GM19023 (cell line): ENCODE measurements at regions not wholly inside any gene's neighbourhood (a gene's known extent, or its start where the extent isn't known, plus 50 kb on each side); places are given as distances from the start of the nearest gene placed in this dataset.
"Not testable (repeated sequence)": the region's sequence is repeated elsewhere in the genome, so short reads cannot be mapped to it uniquely, and the experiment has no call there.

Source experiments
- ATAC-seq: cut with Tn5 transposase; IDR thresholded peaks from one replicate; pipeline ENCODE4 v1.9.1; 2021; ENCODE audit warnings: mild to moderate bottlenecking, moderate library complexity; ENCODE audit not compliant: unreplicated experiment

DNA sequence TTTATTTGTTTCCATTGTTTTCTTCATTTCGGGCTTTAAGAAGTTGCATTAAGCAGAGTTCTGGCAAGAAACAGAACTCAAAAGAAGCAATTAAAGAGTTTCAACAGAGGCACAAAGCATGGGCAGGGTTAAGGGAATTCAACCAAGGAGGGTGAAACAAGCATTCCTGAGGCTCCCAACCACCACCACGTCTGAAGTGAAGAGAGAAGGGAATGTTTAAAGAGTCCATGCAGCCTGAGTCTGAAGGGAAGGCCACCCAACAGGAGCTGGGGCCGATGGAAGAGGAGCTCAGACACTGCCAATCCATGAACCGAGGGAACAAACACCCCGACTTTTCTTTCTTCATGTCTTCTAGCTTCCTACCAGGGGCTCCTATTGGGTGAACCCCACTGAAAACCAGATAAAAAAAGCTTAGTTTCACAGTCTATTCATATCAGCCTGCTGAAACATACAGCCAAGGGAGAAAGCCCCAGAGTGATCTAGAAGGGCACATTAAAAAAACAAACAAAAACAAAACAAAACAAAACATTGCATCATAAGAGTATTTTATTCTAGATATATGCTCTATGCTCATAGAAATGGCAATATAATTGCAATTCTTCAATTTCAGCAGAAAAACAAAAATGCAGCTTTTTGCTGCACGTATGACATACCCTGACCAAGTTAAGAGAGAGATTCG lies 592.1 kb downstream of the TTLL7 start:
- ATAC-seq, result peak; percentile 41

DNA sequence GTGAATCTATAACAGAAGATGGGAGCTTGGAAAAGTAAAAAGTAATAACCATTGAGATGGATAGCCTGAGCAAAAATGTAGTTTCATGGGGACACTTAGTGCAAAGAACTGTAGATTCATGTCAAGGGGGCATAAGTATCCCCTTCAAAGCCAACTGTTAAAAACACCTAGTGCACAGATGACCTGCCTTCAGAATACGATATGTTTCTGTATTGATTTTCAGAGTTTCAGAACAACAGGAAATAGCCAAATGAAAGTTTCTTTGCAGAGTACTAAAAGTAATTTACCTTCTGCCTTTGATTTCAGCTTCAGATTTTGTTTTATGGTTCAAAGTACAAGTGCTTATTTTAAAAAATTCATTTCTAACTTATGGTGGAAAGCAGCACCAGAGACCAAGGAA lies 593.1 kb downstream of the TTLL7 start:
- peak; percentile 57 for ATAC-seq

DNA sequence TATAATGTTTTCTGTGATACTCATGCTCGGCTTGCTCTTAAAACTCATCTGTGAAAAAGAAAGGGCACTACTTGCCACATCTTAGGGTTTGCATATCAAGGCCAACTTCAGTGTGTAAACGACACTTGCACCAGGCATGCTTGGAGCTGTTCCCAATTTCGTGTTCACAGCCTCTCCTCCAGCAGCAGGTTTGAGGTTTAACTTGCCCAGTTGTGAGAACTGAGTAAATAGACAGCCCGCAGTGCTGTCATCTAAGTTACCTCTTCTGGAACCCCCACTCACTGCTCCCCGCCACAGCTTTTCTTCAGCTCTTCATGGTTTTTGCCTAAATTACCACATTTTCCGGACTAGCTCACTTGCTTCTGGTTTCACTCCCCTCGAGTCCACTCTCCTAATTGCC lies 595.4 kb downstream of the TTLL7 start:
- not testable (repeated sequence) for ATAC-seq

DNA sequence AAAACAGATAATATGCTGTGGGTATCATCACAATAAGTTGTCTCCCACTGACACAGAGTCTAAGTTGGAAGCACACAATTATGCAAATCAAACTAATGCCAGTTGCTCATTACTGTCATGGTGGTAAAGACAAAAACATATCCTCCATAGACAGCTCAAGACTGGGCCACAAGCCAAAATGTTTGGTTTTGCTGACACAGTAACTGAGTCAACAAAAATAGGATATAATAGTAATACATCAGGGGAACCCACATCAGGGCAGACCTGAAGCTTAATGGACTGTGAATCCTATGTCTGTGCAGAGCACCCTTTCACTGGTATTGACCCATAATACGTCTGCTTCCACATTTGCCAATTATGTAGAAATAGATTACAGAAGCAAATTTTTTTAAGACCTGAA lies 597.8 kb downstream of the TTLL7 start:
- ATAC-seq, result not testable (repeated sequence)

DNA sequence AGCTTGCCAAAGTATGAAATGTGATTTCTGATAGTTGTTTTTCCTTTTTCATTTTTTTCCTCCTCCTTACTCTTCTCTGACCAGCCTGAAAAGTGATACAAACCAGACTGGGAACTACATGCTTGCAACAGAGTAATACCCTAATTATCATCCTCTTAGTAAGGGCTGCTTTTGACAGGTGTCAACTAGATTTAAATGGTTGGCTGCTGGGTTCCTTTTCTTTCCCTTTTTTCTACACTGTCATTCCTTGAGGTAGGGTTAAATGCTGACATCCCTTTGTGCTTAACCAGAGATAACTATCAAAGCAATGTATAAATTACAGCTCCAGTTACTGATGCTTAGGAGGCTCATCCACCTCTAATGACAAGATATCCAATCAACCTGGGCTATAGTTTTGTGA lies 598.8 kb downstream of the TTLL7 start:
- ATAC-seq, result not testable (repeated sequence)

DNA sequence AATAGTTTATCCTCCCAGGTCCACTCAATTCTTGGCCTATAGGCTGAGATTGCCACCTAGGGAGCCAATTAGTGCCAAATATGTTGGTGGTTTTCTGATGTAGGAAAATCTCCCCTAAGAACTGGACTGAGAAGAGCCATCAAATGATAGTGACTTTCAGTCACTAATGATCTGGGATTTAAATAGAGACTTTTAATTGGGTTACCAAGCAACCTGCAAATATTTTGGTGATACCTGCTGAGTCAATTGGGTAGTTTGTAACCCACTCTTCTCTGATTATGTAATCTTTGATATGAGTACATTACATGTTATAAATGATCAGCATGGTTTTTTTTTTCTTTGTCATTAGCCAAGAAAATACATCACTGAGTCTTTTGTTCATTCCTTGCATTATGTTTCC lies 600.8 kb downstream of the TTLL7 start:
- not testable (repeated sequence) for ATAC-seq

DNA sequence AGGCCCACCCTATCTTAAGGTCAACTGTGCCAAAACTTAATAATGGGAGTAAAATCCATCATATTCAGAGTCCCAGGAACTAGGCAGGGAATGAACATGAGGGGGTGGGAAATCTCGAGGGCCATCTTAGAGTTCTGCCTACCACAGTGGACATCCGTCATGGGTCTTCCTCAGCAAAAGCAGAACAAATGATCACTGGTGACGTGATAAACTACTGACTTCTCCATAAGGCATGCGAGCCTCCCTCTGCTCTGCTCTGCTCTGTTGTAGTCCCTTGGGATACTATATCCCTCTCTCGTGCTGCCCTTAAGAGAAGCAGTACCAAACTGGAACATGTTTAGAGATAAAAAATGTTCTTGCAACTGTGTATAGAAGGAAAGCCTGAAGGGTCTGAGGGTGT lies 603.8 kb downstream of the TTLL7 start:
- not testable (repeated sequence) for ATAC-seq

DNA sequence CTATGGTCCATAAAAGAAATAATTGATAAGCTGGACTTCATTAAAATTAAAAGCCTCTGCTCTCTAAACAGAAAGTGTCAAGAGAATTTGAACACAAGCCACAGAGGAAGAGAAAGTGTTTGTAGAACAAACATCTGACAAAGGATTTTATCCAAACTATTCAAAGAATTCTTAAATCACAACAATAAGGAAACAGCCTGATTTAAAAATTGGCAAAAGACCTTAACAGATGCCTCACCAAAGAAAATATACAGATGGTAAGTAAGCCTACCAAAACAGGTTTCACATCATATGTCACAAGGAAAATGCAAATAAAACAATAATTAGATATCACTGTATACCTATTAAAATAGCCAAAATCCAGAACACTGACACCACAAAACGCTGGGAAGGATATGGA lies 612.0 kb downstream of the TTLL7 start:
- not testable (repeated sequence) for ATAC-seq

DNA sequence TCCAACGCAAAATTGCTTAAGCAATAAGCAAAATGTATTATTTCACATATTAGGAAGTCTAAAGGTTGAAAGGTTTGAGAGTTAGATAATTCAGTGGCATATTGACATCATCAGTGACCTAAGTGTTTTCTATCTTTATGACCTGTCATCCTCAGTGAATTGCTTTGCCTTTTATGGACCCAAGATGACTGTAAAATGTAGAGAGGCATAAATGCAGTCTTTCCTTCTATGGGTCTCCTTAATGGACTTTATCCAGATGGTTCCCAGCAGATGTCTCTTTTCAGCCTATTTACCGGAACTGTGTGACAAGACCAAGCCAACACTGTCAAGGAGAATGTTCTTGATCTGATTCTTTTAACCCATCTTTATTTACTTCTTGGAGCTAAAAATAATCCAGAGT lies 615.8 kb downstream of the TTLL7 start:
- ATAC-seq, result not testable (repeated sequence)

DNA sequence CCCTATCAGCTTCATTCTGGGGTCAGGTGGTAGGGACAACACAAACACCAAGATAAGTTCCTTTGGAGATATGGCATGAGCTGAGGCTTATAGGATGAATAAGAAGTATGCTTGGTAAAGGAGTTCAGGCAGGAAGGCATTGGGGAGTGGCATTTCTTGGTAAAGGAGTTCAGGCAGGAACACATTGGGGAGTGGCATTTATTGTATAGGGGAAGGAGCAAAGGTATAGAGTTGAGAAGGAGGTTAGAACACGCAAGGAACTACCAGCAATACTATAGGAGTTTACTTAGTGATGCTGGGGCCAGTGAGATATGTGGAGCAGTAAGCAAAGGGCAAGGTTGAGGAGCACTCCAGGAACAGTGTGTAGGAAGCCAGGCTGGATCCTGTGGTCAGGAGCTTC lies 625.9 kb downstream of the TTLL7 start:
- ATAC-seq, result not testable (repeated sequence)

DNA sequence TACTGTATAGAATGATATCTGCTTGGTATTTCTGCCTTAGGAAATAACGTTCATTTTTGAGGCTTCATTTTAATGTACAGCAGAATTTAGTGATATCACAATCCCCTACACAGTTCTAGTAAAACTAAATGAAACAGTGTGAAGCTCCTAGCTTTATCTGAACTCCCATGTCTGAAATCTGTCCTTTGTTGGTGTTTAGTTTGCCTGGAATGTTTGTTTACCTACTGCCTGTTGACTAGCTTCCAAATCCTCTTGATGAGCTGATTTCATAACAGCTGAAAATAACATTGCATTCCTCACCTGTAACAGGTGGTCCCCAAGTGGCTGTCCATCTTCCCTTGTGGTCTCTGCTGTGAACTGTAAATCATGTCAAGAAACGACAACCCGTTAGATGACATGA lies 629.1 kb downstream of the TTLL7 start:
- not testable (repeated sequence) for ATAC-seq

DNA sequence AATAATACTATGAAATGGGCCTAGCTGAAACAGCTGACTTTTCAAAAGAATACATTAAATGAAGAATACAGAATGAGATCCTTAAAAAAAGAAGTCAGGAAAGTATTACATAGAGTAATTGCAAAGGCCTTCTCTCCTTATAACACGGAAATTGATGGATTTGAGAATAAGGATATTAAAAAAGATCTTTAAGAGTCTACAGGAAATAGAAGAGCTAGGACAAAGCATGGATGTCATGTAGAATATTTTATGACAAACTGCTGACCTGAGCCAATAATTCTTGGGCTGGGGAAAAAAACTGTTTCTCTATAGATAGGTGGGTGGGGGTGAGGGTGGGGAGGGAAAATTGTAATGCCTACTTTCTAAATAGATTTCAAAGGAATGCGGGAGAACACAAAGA lies 633.6 kb downstream of the TTLL7 start:
- not testable (repeated sequence) for ATAC-seq

DNA sequence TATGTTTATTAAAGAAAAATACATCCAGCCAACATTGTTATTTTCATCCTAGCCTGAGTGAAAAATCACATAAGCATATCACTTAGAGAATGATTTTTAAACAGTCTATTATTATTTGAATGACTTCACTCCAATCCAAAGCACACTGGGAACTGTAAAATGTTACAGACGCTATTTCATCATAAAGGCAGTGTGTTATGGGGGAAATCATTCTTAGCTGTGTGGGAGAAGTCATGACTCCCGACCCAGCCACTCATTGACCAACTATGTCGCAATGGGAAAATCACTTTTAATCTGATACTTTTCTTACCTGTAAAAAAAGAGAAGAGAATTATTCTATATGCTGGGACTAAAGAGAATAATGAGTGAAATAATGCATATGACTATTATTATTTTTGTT lies 653.6 kb downstream of the TTLL7 start:
- not testable (repeated sequence) for ATAC-seq

DNA sequence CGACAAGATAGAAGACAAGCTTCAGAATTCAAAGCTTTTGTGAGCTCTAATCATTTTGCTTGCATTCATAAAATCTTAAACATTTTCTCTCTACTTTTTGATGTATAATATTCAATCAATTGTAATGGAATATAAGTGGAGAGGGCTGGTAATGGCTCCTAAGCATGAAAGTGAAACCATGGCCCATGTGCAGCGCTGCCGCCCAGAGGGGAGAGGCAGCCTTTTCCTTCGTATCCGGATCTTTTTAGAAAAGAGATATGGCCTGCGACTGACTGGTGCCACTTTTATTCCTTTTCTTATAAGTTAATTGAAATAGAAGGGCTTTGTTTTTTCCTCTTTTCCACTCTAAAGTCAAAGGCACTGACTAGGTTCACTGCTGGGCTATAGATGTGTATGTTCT lies 655.2 kb downstream of the TTLL7 start:
- not testable (repeated sequence) for ATAC-seq

DNA sequence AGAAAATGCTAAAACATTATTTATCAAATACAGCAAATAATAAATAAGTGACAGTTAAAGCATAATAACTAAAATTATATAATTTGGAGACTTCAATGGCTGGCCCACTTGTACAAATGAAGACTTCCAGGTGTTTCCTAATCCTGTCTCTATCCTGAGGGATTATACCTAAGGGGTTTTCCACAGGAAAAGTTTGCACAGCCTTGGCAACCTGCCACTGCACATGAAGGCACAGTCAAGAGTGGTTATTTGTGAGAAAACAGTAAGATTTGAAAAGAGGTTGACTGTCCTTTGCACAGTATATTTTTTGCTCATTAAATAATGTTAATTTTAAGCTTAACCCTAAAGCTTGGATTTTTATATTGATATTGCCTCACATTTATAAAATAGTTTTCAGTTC lies 655.9 kb downstream of the TTLL7 start:
- not testable (repeated sequence) for ATAC-seq

DNA sequence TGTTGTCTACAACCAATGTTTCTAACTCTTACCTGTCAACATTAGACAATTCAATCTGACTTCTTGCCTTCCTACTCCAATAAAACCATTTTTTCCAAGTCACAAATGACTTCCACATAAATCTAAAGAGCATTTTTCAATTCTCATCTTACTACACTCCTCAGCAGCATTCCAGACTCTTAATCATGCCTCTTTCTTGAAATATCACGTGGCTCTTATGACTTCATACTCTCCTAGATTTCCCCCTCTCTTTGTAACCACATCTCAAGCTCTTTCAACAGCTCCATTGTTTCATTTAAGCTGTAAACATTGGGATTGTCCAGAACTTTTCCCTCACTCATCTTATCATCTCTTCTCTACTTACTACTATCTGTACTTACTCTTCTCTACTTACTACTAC lies 666.6 kb downstream of the TTLL7 start:
- ATAC-seq, result not testable (repeated sequence)

DNA sequence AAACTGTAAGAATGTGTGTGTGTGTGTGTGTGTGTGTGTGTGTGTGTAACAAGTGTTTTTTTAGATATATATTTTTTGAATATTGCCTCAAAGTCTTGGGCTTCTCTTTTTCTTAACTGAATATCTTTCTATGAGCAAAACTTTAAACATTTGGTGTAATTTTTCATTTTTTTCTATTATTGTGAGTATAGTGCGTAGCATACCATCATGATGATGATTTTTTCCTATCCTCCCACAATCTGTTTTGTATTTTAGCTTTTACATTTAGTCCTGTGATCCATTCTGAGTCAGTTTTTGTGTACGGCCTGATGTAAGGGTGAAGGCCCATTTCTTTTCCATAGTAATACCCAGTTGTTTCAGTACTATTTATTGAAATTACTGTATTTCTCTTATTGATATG lies 680.6 kb downstream of the TTLL7 start:
- no peak for ATAC-seq

DNA sequence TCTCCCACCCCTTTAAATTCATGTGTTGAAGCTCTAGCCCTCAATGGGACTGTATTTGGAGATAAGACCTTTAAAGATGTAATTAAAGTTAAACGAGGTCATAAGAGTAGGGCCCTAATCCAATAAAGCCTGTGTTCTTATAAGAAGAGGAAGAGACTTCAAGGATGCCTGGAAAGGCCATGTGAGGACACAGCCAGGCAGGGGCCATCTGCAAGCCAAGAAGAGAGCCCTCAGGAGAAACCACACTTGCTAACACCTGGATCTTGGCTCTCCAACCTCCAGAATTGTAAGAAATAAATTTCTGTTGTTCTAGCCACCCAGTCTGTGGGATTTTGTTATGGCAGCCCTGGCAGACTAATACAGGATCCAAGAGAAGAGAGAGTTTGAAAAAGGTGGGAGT lies 683.5 kb downstream of the TTLL7 start:
- not testable (repeated sequence) for ATAC-seq

DNA sequence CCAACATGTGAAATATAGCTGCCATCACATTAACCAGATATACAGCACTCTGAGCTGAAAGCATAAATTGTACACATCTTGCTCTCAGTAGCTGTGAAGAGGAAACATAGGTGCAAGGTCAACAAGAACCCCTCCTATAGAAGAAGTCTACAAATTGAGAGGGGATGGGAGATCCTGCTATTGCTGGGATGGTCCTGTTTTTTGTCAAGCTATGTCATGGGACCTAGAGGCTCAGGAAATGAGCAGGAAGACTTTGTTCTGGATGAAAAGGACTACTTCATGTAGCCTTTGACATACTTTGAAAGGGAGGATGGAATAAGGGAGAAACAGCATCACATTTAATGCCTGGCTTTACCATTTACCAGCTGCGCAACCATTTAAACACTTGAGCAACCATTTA lies 688.8 kb downstream of the TTLL7 start:
- ATAC-seq, result not testable (repeated sequence)

DNA sequence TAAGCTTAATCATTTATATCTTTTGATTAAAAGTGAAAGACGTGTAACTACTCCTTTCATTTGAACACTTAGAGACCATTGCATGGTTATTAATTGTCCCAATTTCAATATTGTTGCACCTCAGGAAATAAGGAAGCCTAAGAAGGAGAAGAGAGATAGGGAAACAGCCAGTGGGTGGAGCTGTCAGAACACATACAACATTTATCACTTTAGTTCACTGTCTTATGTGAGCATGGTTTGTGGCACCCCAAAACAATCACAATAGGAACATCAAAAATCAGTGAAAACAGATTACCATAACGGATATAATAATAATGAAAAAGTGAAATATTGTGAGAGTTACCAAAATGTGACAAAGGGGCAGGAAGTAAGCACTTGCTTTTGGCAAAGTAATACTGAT lies 689.9 kb downstream of the TTLL7 start:
- ATAC-seq, result not testable (repeated sequence)

DNA sequence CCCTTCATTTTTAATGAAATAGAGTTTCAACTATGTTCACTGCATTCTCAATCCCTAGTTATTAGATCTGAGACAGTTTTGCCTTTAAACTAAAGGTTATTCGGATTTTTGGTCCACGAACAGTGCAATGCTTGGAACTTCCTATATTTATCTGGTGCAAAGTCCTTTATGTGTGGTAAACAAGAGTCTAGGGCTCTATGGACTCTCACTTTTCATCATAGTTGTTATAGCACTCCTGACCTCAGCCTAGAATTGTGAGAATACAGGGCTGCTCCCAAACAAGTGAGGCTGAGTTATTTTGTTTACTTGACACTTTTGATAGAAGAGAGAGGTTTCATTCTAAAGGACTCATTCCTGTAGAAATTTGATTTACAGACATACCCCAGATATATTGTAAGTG lies 692.1 kb downstream of the TTLL7 start:
- not testable (repeated sequence) for ATAC-seq

DNA sequence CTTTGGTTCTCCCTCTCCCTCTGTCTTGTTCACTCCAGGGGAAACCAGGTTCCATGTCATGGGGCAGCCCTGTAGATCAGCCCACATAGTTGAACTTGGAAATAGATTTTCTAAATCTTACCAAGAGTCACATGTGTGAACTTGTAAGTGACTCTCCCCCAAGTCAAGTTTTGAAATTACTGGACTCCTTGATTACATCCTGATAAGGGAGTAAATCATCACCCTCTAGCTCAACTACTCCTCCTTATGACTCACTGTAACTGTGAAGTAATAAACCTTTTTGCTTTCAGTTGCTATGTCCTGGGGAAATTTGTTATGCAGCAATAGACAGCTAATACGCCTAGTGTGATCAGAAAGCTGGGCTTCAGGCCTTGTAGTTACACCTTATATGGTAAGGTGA lies 703.3 kb downstream of the TTLL7 start:
- not testable (repeated sequence) for ATAC-seq

DNA sequence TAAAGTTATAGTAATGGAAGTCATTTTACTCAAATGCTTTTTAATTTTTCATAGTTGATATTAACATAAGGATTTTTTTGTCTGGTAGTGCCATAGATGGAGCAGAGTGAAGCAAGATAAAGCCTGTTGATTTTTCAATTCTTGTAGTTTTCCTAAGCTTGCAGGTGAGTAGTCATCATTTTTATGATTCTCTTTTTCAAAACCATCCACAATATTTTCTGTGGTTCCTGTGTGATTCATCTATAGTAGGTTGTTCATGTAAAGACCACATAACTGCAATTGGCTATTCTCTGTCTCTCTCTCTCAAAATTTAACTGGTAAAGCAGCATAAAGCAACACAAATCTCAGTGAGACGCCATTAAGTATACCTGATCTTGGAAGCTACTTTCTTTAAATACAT lies 711.5 kb downstream of the TTLL7 start:
- ATAC-seq, result not testable (repeated sequence)
